ENCODE measurements at regions not wholly inside any gene's neighbourhood (a gene's known extent, or its start where the extent isn't known, plus 50 kb on each side); places are given as distances from the start of the nearest gene placed in this dataset.

GRCh38 chr2:237232166-237232565 is 146.5 kb downstream of the COPS8 start:
- TF ChIP-seq, protein P1, sequence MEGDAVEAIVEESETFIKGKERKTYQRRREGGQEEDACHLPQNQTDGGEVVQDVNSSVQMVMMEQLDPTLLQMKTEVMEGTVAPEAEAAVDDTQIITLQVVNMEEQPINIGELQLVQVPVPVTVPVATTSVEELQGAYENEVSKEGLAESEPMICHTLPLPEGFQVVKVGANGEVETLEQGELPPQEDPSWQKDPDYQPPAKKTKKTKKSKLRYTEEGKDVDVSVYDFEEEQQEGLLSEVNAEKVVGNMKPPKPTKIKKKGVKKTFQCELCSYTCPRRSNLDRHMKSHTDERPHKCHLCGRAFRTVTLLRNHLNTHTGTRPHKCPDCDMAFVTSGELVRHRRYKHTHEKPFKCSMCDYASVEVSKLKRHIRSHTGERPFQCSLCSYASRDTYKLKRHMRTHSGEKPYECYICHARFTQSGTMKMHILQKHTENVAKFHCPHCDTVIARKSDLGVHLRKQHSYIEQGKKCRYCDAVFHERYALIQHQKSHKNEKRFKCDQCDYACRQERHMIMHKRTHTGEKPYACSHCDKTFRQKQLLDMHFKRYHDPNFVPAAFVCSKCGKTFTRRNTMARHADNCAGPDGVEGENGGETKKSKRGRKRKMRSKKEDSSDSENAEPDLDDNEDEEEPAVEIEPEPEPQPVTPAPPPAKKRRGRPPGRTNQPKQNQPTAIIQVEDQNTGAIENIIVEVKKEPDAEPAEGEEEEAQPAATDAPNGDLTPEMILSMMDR (IDR thresholded peaks at IDR 0.05): no peak
- TF ChIP-seq POLR2A (IDR thresholded peaks at IDR 0.05): no peak
- no peak for TF ChIP-seq EP300 (IDR thresholded peaks at IDR 0.05)
- no peak overlapping the region for H3K27ac ChIP-seq

GRCh38 chr2:237234268-237234667 is 148.6 kb downstream of the COPS8 start:
- Histone ChIP-seq H3K36me3 (no peaks in the 10 kb centered on the region), H3K4me1 (ENCODE audit: insufficient read depth) (peaks cover 22% of the 10 kb centered on the region), H3K27me3 (no peaks in the 10 kb centered on the region), H3K9me3 (no peaks in the 10 kb centered on the region), H3K27ac (no peak overlapping the region), H3K4me3 (no peak overlapping the region)
- 57 to 91% (median 89%) methylated on average over 2 of the region's 2 CpGs for WGBS, 3 donors
- intact Hi-C loops (cut with DNase I): no loop called here
- TF ChIP-seq POLR2A (IDR thresholded peaks at IDR 0.05): no peak
- TF ChIP-seq EP300 (IDR thresholded peaks at IDR 0.05): peak; percentile 73
- TF ChIP-seq, protein P1 (IDR thresholded peaks at IDR 0.05): no peak
- peak in 1 of 5 donors; percentile 25 for DNase-seq

More at GRCh38 chr2:237232166-237232565, 146.5 kb downstream of the COPS8 start:
- H3K9me3 ChIP-seq: no peaks in the 10 kb centered on the region
- H3K4me3 ChIP-seq: no peak overlapping the region
- DNase-seq: no peak
- intact Hi-C loops (cut with DNase I): no loop called here
- H3K4me1 ChIP-seq (ENCODE audit: insufficient read depth): peaks cover 22% of the 10 kb centered on the region
- no peaks in the 10 kb centered on the region for H3K36me3 ChIP-seq
- H3K27me3 ChIP-seq: no peaks in the 10 kb centered on the region

GRCh38 chr2:237235383-237236095 is 149.8 kb downstream of the COPS8 start:
- DNase-seq: peak; percentile 84 to 88 (median 86)
- Histone ChIP-seq H3K27me3 (no peaks in the 10 kb centered on the region), H3K9me3 (no peaks in the 10 kb centered on the region), H3K36me3 (no peaks in the 10 kb centered on the region), H3K4me1 (ENCODE audit: insufficient read depth) (peaks cover 20% of the 10 kb centered on the region), H3K27ac (peak overlapping the region in 1 of 2 donors; percentile 49), H3K4me3 (no peak overlapping the region)
- intact Hi-C loops (cut with DNase I): no loop called here
- no peak for TF ChIP-seq POLR2A (IDR thresholded peaks at IDR 0.05)
- no peak for TF ChIP-seq EP300 (IDR thresholded peaks at IDR 0.05)
- TF ChIP-seq, protein P1 (IDR thresholded peaks at IDR 0.05): no peak
- 19 to 28% (median 22%) methylated on average over 6 of the region's 6 CpGs for WGBS, 3 donors

DNA sequence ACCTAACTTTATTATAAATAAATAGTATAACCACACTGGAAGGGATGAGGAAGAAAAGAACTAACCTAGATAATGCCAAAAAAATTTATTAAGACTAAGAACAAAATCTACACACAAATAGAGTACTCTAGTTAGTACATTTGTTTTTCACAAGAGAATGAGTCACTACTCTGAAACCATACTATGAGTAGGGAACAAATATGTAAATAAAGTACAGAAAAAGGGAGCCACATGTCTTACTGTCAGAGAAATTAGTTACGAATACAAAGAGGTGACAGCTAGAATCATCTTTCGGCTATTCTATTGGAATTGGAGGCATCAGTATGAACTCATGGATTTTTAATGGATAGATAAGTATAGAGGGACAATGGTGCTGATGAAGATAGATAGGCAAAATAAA is 150.5 kb downstream of the COPS8 start:
- Histone ChIP-seq H3K9me3 (no peaks in the 10 kb centered on the region), H3K4me3 (no peak overlapping the region), H3K36me3 (no peaks in the 10 kb centered on the region), H3K27ac (peak overlapping the region in 1 of 2 donors; percentile 42), H3K4me1 (ENCODE audit: insufficient read depth) (peaks cover 20% of the 10 kb centered on the region), H3K27me3 (no peaks in the 10 kb centered on the region)
- intact Hi-C loops (cut with DNase I): no loop called here
- 53 to 56% (median 54%) methylated on average over 2 of the region's 2 CpGs for whole genome bisulfite sequencing, 3 donors
- TF ChIP-seq EP300 (IDR thresholded peaks at IDR 0.05) (no peak), POLR2A (IDR thresholded peaks at IDR 0.05) (no peak)
- TF ChIP-seq, protein P1 (IDR thresholded peaks at IDR 0.05): no peak
- no peak for DNase-seq

Data from ovary (tissue), 7 donors.